Testis (tissue), 2 donors: ENCODE measurements at regions not wholly inside any gene's neighbourhood (a gene's known extent, or its start where the extent isn't known, plus 50 kb on each side); places are given as distances from the start of the nearest gene placed in this dataset.

Experiments used
- DNase-seq: peaks from one replicate; pipeline ENCODE4 v3.0.0-alpha.2; 2019
- H3K27ac ChIP-seq, 2 donors: fragments of 200-600 bp; sonication (generic); one replicate each; pipeline ENCODE4 v1.5.1; 2019
- H3K27me3 ChIP-seq: fragments of 200-600 bp; sonication (generic); one replicate; pipeline ENCODE4 v1.5.1; 2019
- H3K36me3 ChIP-seq: fragments of 200-600 bp; sonication (generic); one replicate; pipeline ENCODE4 v1.5.1; 2017; ENCODE audit warnings: low read depth; ENCODE audit errors: missing control alignments
- H3K4me1 ChIP-seq: fragments of 200-600 bp; sonication (generic); one replicate; pipeline ENCODE4 v1.5.1; 2019
- H3K4me3 ChIP-seq, 2 donors: fragments of 200-600 bp; sonication (generic); one replicate each; pipeline ENCODE4 v1.5.1; 2017 to 2019
- H3K9me3 ChIP-seq: fragments of 200-600 bp; sonication (generic); one replicate; pipeline ENCODE4 v1.5.1; 2017
- POLR2A ChIP-seq: fragments of 450-650 bp; IDR thresholded peaks from one replicate; pipeline ENCODE4 v1.6.1; 2017; ENCODE audit warnings: antibody characterized with exemption, mild to moderate bottlenecking, moderate library complexity
- WGBS, 2 donors: methylation state at CpG; one replicate each; pipeline ENCODE4 v1.1.5; 2018; 5-methylcytosine and 5-hydroxymethylcytosine counted together
- intact Hi-C: fragments of 100-400 bp; cut with DNase I; formaldehyde crosslinking; loops from one replicate; pipeline ENCODE4 v1.15.1; 2023; ENCODE audit warnings: low total_unique reads
- TF ChIP-seq, protein P1 (sequence below), 3 experiments: fragments of 450-650 bp in 2 of 3; fragments of 200-600 bp in 1 of 3; sonication (generic) in 1 of 3; IDR thresholded peaks; one replicate each; pipeline ENCODE4 v1.5.1; 2016 to 2019; ENCODE audit warnings: antibody characterized with exemption in 3 of 3, mild to moderate bottlenecking in 2 of 3, moderate library complexity in 1 of 3

DNA sequence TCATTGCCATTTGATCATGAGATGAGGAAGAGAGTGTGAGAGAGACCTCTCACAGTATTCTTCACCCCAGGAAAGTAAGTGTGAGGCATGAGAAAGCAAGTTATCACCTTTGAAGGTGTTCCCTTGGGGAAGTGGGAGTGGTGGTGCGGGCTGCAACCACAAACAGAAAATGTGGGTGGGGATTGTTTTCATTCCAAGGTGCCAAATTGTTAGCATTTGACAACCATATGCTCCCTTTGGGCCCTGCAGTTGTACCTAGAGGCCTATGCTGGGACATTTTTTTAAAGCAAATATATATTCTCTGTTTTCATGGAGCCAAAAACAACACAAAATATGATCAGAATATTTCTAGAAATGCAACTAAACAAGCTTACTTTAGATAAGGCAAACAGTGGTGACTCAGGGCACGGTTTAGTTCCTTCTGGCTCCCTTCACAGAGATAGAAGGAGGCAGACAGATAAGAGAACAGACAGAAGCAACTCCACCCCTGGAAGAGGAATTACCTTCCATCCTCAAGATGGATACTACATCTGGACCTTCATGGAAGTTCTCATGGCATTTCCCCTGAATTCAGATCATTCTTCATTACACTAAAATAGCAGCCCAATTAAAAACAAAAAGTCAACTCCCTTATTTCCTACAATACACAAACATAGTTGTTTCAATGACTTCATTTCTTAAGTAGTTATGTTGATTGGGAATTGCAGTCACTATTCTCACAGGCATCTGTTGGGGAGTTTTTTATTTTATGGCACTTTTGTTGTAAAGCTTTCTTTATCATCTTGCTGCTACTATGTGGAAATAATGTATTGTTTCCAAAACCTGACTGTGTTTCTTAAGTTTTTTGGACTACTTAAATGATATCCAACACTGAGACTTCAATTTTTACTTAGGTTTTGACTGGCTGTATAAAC lies 416.6 kb downstream of the PLK2 start:
- H3K27ac ChIP-seq = no peak overlapping the region
- H3K9me3 ChIP-seq = no peaks in the 10 kb centered on the region
- H3K4me3 ChIP-seq = no peak overlapping the region
- no peaks in the 10 kb centered on the region for H3K27me3 ChIP-seq
- peaks cover 8% of the 10 kb centered on the region for H3K4me1 ChIP-seq
- TF ChIP-seq, protein P1, sequence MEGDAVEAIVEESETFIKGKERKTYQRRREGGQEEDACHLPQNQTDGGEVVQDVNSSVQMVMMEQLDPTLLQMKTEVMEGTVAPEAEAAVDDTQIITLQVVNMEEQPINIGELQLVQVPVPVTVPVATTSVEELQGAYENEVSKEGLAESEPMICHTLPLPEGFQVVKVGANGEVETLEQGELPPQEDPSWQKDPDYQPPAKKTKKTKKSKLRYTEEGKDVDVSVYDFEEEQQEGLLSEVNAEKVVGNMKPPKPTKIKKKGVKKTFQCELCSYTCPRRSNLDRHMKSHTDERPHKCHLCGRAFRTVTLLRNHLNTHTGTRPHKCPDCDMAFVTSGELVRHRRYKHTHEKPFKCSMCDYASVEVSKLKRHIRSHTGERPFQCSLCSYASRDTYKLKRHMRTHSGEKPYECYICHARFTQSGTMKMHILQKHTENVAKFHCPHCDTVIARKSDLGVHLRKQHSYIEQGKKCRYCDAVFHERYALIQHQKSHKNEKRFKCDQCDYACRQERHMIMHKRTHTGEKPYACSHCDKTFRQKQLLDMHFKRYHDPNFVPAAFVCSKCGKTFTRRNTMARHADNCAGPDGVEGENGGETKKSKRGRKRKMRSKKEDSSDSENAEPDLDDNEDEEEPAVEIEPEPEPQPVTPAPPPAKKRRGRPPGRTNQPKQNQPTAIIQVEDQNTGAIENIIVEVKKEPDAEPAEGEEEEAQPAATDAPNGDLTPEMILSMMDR (IDR thresholded peaks at IDR 0.05) = no peak
- no peak for TF ChIP-seq POLR2A
- DNase-seq = no peak
- no peaks in the 10 kb centered on the region for H3K36me3 ChIP-seq
- WGBS, 2 donors = 62 to 69% methylated on average over 2 of the region's 2 CpGs
- intact Hi-C loops = no loop called here

DNA sequence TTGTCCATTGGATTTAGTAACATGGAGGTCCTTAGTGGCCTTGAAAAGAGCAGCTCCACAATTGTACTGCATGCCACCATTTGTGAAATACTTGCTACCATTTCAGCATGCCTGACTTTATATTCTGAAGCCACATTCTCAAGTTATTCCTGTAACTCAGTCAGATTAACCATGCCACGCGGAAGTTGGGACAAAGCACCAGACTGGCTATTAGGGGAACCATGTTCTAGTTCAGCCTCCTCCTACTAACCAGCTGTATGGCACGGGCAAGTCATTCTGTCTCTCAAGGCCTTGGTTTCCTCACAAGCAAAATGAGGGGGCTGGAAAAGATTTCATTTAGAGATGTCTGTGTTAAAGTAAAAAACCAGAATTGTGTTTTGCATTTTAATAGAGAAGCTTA lies 418.0 kb downstream of the PLK2 start:
- intact Hi-C loops = no loop called here
- WGBS, 2 donors = 95 to 99% methylated on average over 3 of the region's 3 CpGs
- Histone ChIP-seq H3K4me3 (no peak overlapping the region), H3K9me3 (no peaks in the 10 kb centered on the region), H3K27ac (no peak overlapping the region), H3K4me1 (peaks cover 8% of the 10 kb centered on the region), H3K27me3 (no peaks in the 10 kb centered on the region), H3K36me3 (no peaks in the 10 kb centered on the region)
- TF ChIP-seq, protein P1 (IDR thresholded peaks at IDR 0.05) = no peak
- no peak for DNase-seq

DNA sequence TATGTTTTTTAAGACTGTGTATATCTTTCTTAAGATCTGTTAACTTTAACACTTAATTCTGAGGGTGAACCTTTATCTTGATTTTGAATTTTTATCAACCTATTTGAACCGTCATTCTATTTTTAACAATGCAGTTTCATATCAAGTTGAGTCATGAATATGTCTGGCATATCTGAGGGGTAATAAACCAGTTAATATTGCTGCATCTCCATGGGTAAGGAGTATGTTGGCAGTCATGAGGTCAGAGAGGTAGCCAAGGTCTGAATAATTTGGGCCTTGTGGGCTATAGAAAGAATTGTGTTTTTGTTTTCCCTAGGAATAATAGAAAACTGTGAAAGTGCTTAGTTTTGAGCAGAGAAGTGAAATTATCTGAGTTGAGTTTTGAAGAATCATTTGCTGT lies 419.0 kb downstream of the PLK2 start:
- H3K27me3 ChIP-seq = no peaks in the 10 kb centered on the region
- H3K27ac ChIP-seq = no peak overlapping the region
- H3K4me3 ChIP-seq = no peak overlapping the region
- TF ChIP-seq, protein P1 (IDR thresholded peaks at IDR 0.05) = no peak
- no peak for TF ChIP-seq POLR2A
- intact Hi-C loops = no loop called here
- H3K36me3 ChIP-seq = no peaks in the 10 kb centered on the region
- H3K9me3 ChIP-seq = no peaks in the 10 kb centered on the region
- WGBS, 2 donors = 0 to 43% methylated on average over 1 of the region's 1 CpG
- DNase-seq = no peak
- peaks cover 2% of the 10 kb centered on the region for H3K4me1 ChIP-seq

DNA sequence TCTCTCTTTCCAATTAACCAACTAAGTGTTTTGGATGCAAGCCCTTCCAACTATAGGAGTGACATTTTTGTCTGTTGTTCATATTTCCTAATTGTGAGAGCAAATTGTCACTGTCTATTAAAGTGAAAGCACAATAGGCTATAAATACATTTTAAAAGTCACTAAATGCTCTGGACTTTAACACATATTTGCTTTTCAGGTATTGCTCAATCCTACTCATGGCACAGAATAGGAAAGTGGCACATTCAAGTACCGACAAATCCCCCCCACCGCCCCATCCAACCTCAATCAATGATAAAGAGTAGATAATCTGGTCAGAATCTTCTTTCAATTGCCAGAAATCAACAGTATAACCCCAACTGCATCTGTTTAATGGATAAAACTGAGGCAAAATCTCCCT lies 419.8 kb downstream of the PLK2 start:
- Histone ChIP-seq H3K36me3 (no peaks in the 10 kb centered on the region), H3K9me3 (no peaks in the 10 kb centered on the region), H3K4me3 (no peak overlapping the region), H3K27me3 (no peaks in the 10 kb centered on the region), H3K4me1 (no peaks in the 10 kb centered on the region), H3K27ac (no peak overlapping the region)
- TF ChIP-seq, protein P1 (IDR thresholded peaks at IDR 0.05) = no peak
- no peak for TF ChIP-seq POLR2A
- DNase-seq = no peak
- WGBS, 2 donors = 46 to 73% methylated on average over 2 of the region's 2 CpGs
- intact Hi-C loops = no loop called here

DNA sequence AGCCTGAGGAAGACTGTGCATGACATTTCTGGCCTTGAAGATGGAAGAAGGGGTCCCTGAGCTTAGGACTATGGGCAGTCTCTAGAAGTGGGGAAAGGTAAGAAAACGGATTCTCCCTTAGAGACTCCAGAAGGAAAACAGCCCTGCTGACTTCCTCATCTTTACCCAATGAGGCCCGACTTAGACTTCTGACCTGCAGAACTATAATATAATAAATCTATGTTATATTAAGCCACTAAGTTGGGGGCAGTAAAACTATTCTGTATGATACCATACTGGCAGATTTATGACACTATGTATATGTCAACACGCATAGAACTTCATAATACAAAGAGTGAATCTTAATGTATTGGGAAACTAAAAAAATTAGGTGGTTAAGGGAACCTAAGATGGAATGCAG lies 422.0 kb downstream of the PLK2 start:
- no peaks in the 10 kb centered on the region for H3K27me3 ChIP-seq
- WGBS, 2 donors = 89 to 95% methylated on average over 3 of the region's 3 CpGs
- H3K9me3 ChIP-seq = no peaks in the 10 kb centered on the region
- no peaks in the 10 kb centered on the region for H3K36me3 ChIP-seq
- no peaks in the 10 kb centered on the region for H3K4me1 ChIP-seq
- H3K4me3 ChIP-seq = no peak overlapping the region
- DNase-seq = no peak
- H3K27ac ChIP-seq = no peak overlapping the region
- TF ChIP-seq POLR2A = no peak
- TF ChIP-seq, protein P1 (IDR thresholded peaks at IDR 0.05) = no peak
- intact Hi-C loops = no loop called here
